Fibroblast of skin of left biceps (primary cell): ENCODE measurements at regions not wholly inside any gene's neighbourhood (a gene's known extent, or its start where the extent isn't known, plus 50 kb on each side); places are given as distances from the start of the nearest gene placed in this dataset.
"Not testable (repeated sequence)": the region's sequence is repeated elsewhere in the genome, so short reads cannot be mapped to it uniquely, and the experiment has no call there.

Experiments
- DNase-seq, 2 experiments: peaks; one replicate each; pipeline ENCODE4 v3.0.0-alpha.2; 2013; ENCODE audit warnings: low read depth in 2 of 2

DNA sequence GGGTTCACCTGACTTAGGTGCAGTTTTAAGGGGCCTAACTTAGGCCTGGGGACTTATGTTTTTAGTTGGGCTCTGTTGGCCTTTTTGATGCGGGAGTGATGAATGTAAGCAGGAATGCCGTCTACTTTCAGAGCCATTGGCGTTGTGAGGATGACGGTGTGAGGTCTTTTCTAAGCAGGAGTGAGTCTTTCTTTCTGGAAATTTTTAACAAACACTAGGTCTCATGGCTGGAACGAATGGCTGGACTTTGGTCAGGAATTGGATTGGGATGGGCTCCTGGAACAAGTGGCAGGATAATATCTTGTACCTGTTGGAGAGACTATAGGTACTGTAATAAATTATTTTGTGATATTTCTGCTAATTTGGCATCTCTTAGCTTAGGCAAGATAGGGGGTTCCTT is 163.9 kb upstream of the CCZ1B start:
- not testable (repeated sequence) for DNase-seq

- DNase-seq: not testable (repeated sequence)
Measured at GRCh38 chr7:6990426-6991152, 164.5 kb upstream of the CCZ1B start.

DNA sequence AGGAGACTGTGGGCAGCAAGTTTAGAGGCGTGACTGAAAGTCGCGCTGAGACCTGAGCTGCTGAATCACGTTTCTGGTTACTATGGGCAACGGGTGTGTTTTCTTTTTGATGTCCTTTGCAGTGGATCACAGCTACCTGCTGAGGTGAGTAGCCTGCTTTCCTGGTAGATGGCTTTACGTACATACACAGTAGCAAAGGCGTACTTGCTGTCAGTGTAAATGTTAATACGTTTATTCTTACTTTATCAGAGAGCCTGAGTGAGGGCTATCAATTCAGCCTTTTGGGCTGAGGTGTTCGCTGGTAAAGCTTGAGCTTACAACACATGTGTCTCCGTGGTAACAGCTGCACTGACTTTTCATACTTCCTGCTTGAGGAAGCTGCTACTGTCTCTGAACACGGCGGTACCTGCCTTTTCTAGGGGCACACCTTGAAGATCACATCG is 165.1 kb upstream of the CCZ1B start:
- not testable (repeated sequence) for DNase-seq

DNA sequence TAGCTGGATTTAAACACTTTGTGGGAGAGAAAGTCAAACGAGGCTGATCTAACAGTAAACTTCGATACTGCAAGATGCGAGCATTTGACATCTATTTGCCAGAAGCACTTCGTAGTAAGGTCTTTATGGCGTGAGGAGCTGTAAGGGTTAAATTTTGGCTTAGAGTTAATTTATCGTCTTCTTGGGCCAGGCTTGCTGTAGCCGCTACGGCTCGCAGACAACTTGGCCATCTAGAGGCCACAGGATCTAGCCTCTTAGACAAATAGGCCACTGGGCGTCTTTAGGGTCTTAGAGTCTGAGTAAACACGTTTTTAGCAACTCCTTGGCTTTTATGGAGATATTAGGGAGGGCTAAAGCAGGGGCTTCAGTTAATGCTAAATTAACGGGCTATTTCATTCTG is 165.6 kb upstream of the CCZ1B start:
- not testable (repeated sequence) for DNase-seq

DNA sequence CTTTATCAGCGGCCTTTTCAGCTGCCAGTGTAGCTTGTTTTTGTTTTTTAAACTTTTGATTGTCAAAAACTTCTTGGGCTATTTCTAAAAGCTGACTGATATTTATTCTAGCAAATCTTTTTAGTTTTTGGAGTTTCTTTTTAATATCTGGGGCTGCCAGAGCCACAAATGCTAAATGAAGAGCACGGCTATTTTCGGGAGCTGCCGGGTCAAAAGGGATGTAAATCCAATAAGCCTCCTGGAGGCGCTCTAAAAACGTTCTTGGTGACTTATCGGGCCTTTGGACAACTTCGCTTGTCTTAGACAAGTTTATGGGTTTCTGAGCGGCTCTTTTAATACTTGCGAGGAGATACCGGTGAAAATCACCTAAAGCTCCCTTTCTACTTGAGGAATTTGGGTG is 166.1 kb upstream of the CCZ1B start:
- DNase-seq: not testable (repeated sequence)

GRCh38 chr7:6995026-6995425 is 169.0 kb upstream of the CCZ1B start:
- DNase-seq: not testable (repeated sequence)

DNA sequence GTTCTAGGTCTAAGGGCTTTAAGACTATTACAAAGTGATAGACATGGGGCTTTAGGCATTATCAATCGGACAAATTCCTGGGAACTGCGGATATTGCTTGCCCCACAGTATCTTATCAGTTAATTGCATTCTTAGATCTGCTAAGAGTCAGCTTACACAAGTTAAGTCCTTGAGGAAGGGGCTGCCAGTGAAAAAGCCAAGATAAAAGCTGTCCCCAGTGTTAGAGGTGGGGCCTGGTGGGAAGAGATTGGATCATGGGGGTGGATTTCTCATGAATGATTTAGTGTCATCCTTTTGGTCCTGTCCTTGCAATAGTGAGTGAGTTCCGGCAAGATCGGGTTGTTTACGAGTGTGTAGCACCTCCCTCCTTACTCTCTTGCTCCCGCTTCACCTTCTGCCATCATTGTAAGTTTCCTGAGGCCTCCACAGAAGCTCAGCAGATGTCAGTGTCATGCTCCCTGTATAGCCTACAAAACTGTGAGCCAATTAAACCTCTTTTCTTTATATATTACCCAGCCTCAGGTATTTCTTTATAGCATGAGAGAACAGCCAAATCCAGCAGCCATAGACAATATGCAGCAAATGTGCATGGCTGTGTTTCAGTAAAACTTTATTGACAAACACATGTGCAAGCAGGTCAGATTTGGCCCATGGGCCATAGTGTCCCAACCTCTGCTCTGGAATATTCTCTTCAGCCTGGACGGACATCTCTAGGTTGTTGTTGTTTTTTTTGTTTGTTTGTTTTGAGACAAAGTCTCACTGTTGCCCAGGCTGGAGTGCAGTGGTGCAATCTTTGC is 169.6 kb upstream of the CCZ1B start:
- DNase-seq: not testable (repeated sequence)

DNA sequence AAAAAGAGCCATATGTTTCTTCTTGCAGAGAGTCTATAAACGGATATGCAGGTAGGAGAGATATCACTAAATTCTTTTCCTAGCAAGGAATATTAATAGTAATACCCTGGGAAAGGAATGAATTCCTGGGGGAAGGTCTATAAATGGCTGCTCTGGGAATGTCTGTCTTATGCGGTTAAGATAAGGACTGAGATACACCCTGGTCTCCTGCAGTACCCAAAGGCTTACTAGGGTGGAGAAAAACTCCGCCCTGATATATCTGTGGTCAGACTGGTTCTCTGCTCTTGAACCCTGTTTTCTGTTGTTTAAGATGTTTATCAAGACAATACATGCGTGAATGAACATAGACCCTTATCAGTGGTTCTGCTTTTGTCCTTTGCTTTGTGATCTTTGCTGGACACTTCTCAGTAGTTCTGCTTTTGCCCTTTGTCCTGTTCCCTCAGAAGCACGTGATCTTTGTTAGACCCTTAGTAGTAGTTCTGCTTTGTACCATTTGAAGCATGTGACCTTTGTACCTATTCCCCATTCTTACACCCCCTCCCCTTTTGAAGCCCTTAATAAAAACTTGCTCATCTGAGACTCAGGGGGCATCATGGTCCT is 173.1 kb upstream of the CCZ1B start:
- not testable (repeated sequence) for DNase-seq

GRCh38 chr7:7002418-7003062 is 176.5 kb upstream of the CCZ1B start:
- no peak for DNase-seq

GRCh38 chr7:7005303-7005702 is 177.0 kb upstream of the C1GALT1 start:
- DNase-seq: no peak

- not testable (repeated sequence) for DNase-seq
Measured at GRCh38 chr7:7005949-7006348, 176.4 kb upstream of the C1GALT1 start.

GRCh38 chr7:7011241-7011640 is 171.1 kb upstream of the C1GALT1 start:
- DNase-seq: not testable (repeated sequence)

DNA sequence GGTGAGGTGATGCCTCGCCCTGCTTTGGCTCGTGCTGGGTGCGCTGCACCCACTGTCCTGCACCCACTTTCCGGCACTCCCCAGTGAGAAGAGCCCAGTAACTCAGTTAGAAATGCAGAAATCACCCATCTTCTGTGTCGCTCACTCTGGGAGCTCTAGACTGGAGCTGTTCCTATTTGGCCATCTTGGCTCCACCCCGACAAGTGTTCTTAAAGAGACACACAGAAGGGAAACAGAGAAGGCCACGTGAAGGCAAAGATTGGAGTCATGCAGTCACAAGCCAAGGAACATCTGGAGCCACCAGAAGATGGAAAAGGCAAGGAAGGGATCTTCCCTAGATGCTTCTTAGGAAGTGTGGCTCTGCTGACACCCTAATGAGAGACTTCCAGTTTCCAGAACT is 170.6 kb upstream of the C1GALT1 start:
- not testable (repeated sequence) for DNase-seq

GRCh38 chr7:7014827-7015595 is 167.3 kb upstream of the C1GALT1 start:
- DNase-seq: no peak

- DNase-seq: no peak
Measured at GRCh38 chr7:7017707-7018280, 164.6 kb upstream of the C1GALT1 start.

GRCh38 chr7:7018290-7018689 is 164.1 kb upstream of the C1GALT1 start:
- DNase-seq: no peak

- no peak for DNase-seq
Measured at GRCh38 chr7:7032221-7032620, 150.1 kb upstream of the C1GALT1 start.

DNA sequence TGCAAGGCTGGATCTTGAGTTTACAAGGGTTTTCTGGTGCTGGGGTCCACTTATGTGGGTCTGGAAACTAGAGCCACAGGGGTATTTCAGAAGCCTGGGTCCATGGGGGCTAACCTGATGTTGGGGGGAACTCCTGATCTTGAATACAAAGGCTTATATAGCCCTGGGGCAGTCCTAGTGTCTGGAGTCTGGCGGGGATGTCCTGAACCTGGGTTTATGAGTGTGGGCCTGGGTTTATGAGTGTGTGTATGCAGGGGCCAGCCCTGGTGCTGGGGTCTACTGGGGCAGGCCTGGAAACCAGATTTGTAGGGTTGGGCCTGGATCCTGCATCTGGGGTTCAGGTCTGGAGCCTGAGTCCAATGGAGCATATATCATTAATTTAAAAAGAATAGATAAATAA is 146.5 kb upstream of the C1GALT1 start:
- no peak for DNase-seq

DNA sequence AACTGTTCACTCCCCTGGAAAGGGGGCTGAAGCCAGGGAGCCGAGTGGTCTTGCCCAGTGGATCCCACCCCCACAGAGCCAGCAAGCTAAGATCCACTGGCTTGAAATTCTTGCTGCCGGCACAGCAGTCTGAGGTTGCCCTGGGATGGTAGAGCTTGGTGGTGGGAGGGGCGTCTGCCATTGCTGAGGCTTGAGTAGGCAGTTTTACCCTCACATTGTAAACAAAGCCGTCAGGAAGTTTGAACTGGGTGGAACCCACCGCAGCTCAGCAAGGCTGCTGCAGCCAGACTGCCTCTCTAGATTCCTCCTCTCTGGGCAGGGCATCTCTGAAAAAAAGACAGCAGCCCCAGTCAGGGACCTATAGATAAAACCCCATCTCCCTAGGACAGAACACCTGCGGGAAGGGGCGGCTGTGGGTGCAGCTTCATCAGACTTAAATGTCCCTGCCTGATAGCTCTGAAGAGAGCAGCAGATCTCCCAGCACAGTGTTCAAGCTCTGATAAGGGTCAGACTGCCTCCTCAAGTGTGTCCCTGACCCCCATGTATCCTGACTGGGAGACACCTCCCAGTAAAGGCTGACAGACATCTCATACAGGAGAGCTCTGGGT is 140.0 kb upstream of the C1GALT1 start:
- not testable (repeated sequence) for DNase-seq

DNA sequence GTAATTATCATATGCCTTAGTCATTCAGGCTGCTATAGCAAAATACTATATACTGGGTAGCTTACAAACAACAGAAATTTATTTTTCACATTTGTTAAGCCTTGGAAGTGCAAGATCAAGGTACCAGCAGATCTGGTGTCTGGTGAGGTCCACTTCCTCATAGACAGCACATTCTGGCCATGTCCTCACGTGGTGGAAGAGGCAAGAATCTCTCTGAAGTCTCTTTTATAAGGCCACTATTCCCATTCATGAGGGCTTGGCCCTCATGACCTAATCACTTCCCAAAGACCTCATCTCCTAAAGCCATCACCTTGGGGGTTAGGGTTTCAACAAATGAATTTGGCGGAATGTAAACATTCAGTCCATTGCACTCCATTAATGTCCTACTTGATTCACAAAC is 137.5 kb upstream of the C1GALT1 start:
- no peak for DNase-seq

DNA sequence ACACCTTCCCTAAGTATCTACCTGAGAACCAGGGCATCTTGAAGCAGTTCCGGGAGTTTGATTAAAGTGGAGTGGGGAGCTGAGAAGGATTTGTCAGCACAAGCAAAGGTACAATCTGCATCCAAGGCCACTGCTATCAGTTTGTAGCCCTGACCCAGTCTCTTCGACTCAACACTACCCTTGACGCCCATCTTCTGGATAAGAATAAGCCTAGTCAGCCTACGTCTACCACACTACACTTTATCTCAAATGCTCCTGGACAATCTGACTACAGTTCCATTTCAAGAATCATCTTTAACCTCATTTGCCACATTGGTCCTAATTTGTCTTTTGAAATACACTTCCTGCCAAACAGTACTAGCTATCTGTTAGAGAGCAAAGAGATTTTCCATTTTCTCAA is 134.1 kb upstream of the C1GALT1 start:
- no peak for DNase-seq
